HG02798 (cell line): ENCODE measurements at regions not wholly inside any gene's neighbourhood (a gene's known extent, or its start where the extent isn't known, plus 50 kb on each side); places are given as distances from the start of the nearest gene placed in this dataset.

ENCODE experiments used
- ATAC-seq: cut with Tn5 transposase; IDR thresholded peaks from one replicate; pipeline ENCODE4 v1.9.1; 2021; ENCODE audit warnings: mild to moderate bottlenecking; ENCODE audit not compliant: unreplicated experiment, poor library complexity

- ATAC-seq, result no peak
These were observed 378.0 kb downstream of the YTHDC2 start for GRCh38 chr5:113891491-113891890.

- no peak for ATAC-seq
These were observed 383.3 kb downstream of the YTHDC2 start for GRCh38 chr5:113896789-113897188.

- ATAC-seq, result no peak
These were observed 384.3 kb downstream of the YTHDC2 start for GRCh38 chr5:113897748-113898147.

- ATAC-seq, result no peak
These were observed 386.6 kb downstream of the YTHDC2 start for GRCh38 chr5:113900141-113900540.

GRCh38 chr5:113900816-113901215, 387.3 kb downstream of the YTHDC2 start:
- no peak for ATAC-seq

GRCh38 chr5:113901718-113902117, 388.2 kb downstream of the YTHDC2 start:
- ATAC-seq, result no peak

GRCh38 chr5:113902917-113903660, 389.6 kb downstream of the YTHDC2 start:
- no peak for ATAC-seq

GRCh38 chr5:113909782-113910181, 396.3 kb downstream of the YTHDC2 start:
- ATAC-seq, result no peak

GRCh38 chr5:113917997-113918396, 404.5 kb downstream of the YTHDC2 start:
- no peak for ATAC-seq

GRCh38 chr5:113922343-113922742, 408.8 kb downstream of the YTHDC2 start:
- no peak for ATAC-seq

- ATAC-seq, result no peak
These were observed 422.0 kb downstream of the YTHDC2 start for GRCh38 chr5:113935453-113935852.

- no peak for ATAC-seq
These were observed 423.8 kb downstream of the YTHDC2 start for GRCh38 chr5:113937301-113937700.

GRCh38 chr5:113939988-113940387, 421.9 kb upstream of the KCNN2 start:
- ATAC-seq, result no peak

- ATAC-seq, result no peak
These were observed 411.7 kb upstream of the KCNN2 start for GRCh38 chr5:113950186-113950585.

- ATAC-seq, result no peak
These were observed 396.6 kb upstream of the KCNN2 start for GRCh38 chr5:113965225-113965624.

- no peak for ATAC-seq
These were observed 392.0 kb upstream of the KCNN2 start for GRCh38 chr5:113969901-113970300.

- no peak for ATAC-seq
These were observed 390.4 kb upstream of the KCNN2 start for GRCh38 chr5:113971454-113971853.

GRCh38 chr5:113974976-113975375, 386.9 kb upstream of the KCNN2 start:
- ATAC-seq, result no peak

- no peak for ATAC-seq
These were observed 376.9 kb upstream of the KCNN2 start for GRCh38 chr5:113984928-113985327.

- no peak for ATAC-seq
These were observed 376.4 kb upstream of the KCNN2 start for GRCh38 chr5:113985505-113985904.

GRCh38 chr5:113989278-113989912, 372.5 kb upstream of the KCNN2 start:
- no peak for ATAC-seq

- no peak for ATAC-seq
These were observed 372.0 kb upstream of the KCNN2 start for GRCh38 chr5:113989913-113990305.
